OCI-LY1 (cell line): ENCODE measurements at regions not wholly inside any gene's neighbourhood (a gene's known extent, or its start where the extent isn't known, plus 50 kb on each side); places are given as distances from the start of the nearest gene placed in this dataset.

Experiments used
- EZH2 ChIP-seq: fragments of 200-600 bp; sonication (generic), shearing (Covaris generic); IDR thresholded peaks from 2 replicates; pipeline ENCODE4 v1.8.0; 2017; ENCODE audit warnings: borderline replicate concordance, mixed run types, mild to moderate bottlenecking, antibody characterized with exemption, low read length, moderate library complexity, mixed read lengths
- TF ChIP-seq, protein P1 (sequence below): fragments of 200-600 bp; sonication (generic), shearing (Covaris generic); IDR thresholded peaks from 2 replicates; pipeline ENCODE4 v1.5.1; 2017; ENCODE audit warnings: mild to moderate bottlenecking, antibody characterized with exemption, low read length, moderate library complexity, mixed read lengths

DNA sequence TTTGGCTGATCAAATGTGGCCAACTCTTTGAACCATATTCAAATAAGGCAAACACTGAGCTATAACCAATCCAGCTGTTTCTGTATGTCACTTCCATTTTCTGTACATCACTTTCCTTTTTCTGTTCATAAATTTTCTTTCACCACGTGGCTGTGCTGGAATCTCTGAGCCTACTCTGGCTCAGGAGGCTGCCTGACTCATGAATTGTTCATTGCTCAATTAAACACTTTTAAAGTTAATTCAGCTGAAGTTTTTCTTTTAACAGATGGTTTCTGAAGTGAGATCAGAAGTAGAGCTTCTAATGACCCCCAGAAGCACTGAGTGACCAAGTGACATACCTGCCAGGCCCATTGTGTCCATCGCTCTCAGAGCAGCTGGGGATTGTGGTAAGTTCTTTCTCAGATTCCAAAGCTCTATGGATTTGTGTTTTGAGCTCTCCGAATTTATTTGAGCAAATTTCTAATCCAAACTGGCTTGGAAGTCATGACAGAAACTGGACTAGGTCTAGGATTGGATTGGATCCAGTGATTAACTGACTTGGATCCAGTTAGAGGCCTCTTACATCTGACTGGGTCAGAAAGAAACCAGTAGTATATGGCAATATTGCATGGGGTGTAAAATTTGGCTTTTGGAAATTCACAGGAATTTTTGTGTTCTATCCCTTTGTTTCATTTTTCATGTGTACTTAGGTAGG lies 121.2 kb upstream of the BANK1 start:
- TF ChIP-seq, protein P1, sequence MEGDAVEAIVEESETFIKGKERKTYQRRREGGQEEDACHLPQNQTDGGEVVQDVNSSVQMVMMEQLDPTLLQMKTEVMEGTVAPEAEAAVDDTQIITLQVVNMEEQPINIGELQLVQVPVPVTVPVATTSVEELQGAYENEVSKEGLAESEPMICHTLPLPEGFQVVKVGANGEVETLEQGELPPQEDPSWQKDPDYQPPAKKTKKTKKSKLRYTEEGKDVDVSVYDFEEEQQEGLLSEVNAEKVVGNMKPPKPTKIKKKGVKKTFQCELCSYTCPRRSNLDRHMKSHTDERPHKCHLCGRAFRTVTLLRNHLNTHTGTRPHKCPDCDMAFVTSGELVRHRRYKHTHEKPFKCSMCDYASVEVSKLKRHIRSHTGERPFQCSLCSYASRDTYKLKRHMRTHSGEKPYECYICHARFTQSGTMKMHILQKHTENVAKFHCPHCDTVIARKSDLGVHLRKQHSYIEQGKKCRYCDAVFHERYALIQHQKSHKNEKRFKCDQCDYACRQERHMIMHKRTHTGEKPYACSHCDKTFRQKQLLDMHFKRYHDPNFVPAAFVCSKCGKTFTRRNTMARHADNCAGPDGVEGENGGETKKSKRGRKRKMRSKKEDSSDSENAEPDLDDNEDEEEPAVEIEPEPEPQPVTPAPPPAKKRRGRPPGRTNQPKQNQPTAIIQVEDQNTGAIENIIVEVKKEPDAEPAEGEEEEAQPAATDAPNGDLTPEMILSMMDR: no peak
- TF ChIP-seq EZH2: no peak
